Mucosa of descending colon (tissue), 3 donors: ENCODE measurements at regions not wholly inside any gene's neighbourhood (a gene's known extent, or its start where the extent isn't known, plus 50 kb on each side); places are given as distances from the start of the nearest gene placed in this dataset.

ENCODE experiments used
- ATAC-seq: fragments of 200-7000 bp; cut with Tn5 transposase; one replicate; pipeline ENCODE4 v1.9.1; 2020; ENCODE audit warnings: mild to moderate bottlenecking, moderate library complexity
- DNase-seq, 3 donors: peaks; one replicate each; pipeline ENCODE4 v3.0.0-alpha.2; 2020
- H3K36me3 ChIP-seq: fragments of 200-600 bp; one replicate; pipeline ENCODE4 v1.8.0; 2021; ENCODE audit warnings: low read depth, mild to moderate bottlenecking
- H3K4me1 ChIP-seq: fragments of 200-600 bp; one replicate; pipeline ENCODE4 v1.8.0; 2021; ENCODE audit warnings: low read depth, mild to moderate bottlenecking
- H3K4me3 ChIP-seq: fragments of 200-600 bp; one replicate; pipeline ENCODE4 v1.8.0; 2021; ENCODE audit warnings: mild to moderate bottlenecking
- H3K9me3 ChIP-seq: fragments of 200-600 bp; one replicate; pipeline ENCODE4 v1.8.0; 2021; ENCODE audit warnings: mild to moderate bottlenecking
- CTCF ChIP-seq: fragments of 200-600 bp; IDR thresholded peaks from one replicate; pipeline ENCODE4 v1.8.0; 2022; ENCODE audit warnings: antibody characterized with exemption, mild to moderate bottlenecking
- intact Hi-C, 2 donors: fragments of 100-400 bp; cut with DNase I in 1 of 2; cut with micrococcal nuclease in 1 of 2; formaldehyde crosslinking; loops; one replicate each; pipeline versions ENCODE4 v1.11.0 to v1.11.1; 2022; cut with DNase I, micrococcal nuclease
- donor health status: DM: no; HTN: no; CAD: no; lungs with moderate emphysema.
- donor health status: DM: no; HTN: no; CAD: no.
- donor health status: DM: no; HTN: yes; CAD: no.

- no peak for DNase-seq
- no peak overlapping the region for H3K4me3 ChIP-seq
- no peak for TF ChIP-seq CTCF
- no peaks in the 10 kb centered on the region for H3K9me3 ChIP-seq
- intact Hi-C loops, result no loop called here
- ATAC-seq, result no peak
- H3K36me3 ChIP-seq, result no peaks in the 10 kb centered on the region
- no peaks in the 10 kb centered on the region for H3K4me1 ChIP-seq
These were observed 126.7 kb upstream of the STX18 start for GRCh38 chr4:4668355-4669210.

GRCh38 chr4:4667622-4668081 is 125.8 kb upstream of the STX18 start:
- Histone ChIP-seq H3K4me1 (no peaks in the 10 kb centered on the region), H3K4me3 (no peak overlapping the region), H3K36me3 (no peaks in the 10 kb centered on the region), H3K9me3 (no peaks in the 10 kb centered on the region)
- ATAC-seq (no peak), DNase-seq (no peak)
- TF ChIP-seq CTCF, result no peak
- intact Hi-C loops, result no loop called here

- no peaks in the 10 kb centered on the region for H3K36me3 ChIP-seq
- ATAC-seq, result no peak
- H3K4me3 ChIP-seq, result no peak overlapping the region
These were observed 125.1 kb upstream of the STX18 start for GRCh38 chr4:4666693-4667621.

GRCh38 chr4:4666187-4666586 is 124.3 kb upstream of the STX18 start:
- Histone ChIP-seq H3K9me3 (no peaks in the 10 kb centered on the region), H3K36me3 (no peaks in the 10 kb centered on the region), H3K4me3 (no peak overlapping the region), H3K4me1 (no peaks in the 10 kb centered on the region)
- ATAC-seq (no peak), DNase-seq (no peak)
- intact Hi-C loops, result no loop called here
- TF ChIP-seq CTCF, result no peak

More at GRCh38 chr4:4666693-4667621, 125.1 kb upstream of the STX18 start:
- Histone ChIP-seq H3K9me3 (no peaks in the 10 kb centered on the region), H3K4me1 (no peaks in the 10 kb centered on the region)
- TF ChIP-seq CTCF, result no peak
- no peak for DNase-seq
- intact Hi-C loops, result no loop called here

GRCh38 chr4:4664234-4664633 is 122.4 kb upstream of the STX18 start:
- DNase-seq, result no peak
- TF ChIP-seq CTCF, result no peak
- H3K4me1 ChIP-seq, result no peaks in the 10 kb centered on the region
- no peak for ATAC-seq
- H3K4me3 ChIP-seq, result no peak overlapping the region
- intact Hi-C loops, result no loop called here
- no peaks in the 10 kb centered on the region for H3K36me3 ChIP-seq
- no peaks in the 10 kb centered on the region for H3K9me3 ChIP-seq
